Psoas muscle (tissue), 7 donors: ENCODE measurements at regions not wholly inside any gene's neighbourhood (a gene's known extent, or its start where the extent isn't known, plus 50 kb on each side); places are given as distances from the start of the nearest gene placed in this dataset.
A peak's percentile ranks its signal among the peaks of the same experiment; 100 is the strongest.

Experiments used
- ATAC-seq, 4 donors: fragments of 200-7000 bp; cut with Tn5 transposase; one replicate each; pipeline ENCODE4 v1.9.1; 2020; ENCODE audit warnings: moderate library complexity in 3 of 4, mild to moderate bottlenecking in 2 of 4
- DNase-seq, 2 donors: peaks; one replicate each; pipeline ENCODE4 v3.0.0-alpha.2; 2020
- H3K27ac ChIP-seq: fragments of 200-600 bp; one replicate; pipeline ENCODE4 v1.8.0; 2022
- H3K27me3 ChIP-seq, 3 donors: fragments of 200-600 bp in 1 of 3; one replicate each; pipeline versions ENCODE4 v1.6.1 to v1.8.0; 2013 to 2022; ENCODE audit warnings: low read length in 2 of 3, mild to moderate bottlenecking in 2 of 3, moderate library complexity in 1 of 3; ENCODE audit not compliant: insufficient read depth in 3 of 3
- H3K36me3 ChIP-seq, 2 donors: fragments of 200-600 bp in 1 of 2; one replicate each; pipeline versions ENCODE4 v1.6.1 to v1.8.0; 2013 to 2022; ENCODE audit warnings: low read depth in 1 of 2, mild to moderate bottlenecking in 1 of 2, moderate library complexity in 1 of 2; ENCODE audit not compliant: insufficient read depth in 1 of 2
- H3K4me1 ChIP-seq: fragments of 200-600 bp; one replicate; pipeline ENCODE4 v1.8.0; 2022
- H3K4me3 ChIP-seq: fragments of 200-600 bp; one replicate; pipeline ENCODE4 v1.8.0; 2022; ENCODE audit warnings: mild to moderate bottlenecking
- H3K9me3 ChIP-seq: fragments of 200-600 bp; one replicate; pipeline ENCODE4 v1.8.0; 2022
- CTCF ChIP-seq: fragments of 200-600 bp; IDR thresholded peaks from one replicate; pipeline ENCODE4 v1.8.0; 2022; ENCODE audit warnings: antibody characterized with exemption
- WGBS, 3 donors: extraction: QIAGEN DNeasy Blood & Tissue Kit; methylation state at CpG; one replicate each; pipeline versions ENCODE4 v1.1.6 to v1.1.7; 2013; 5-methylcytosine and 5-hydroxymethylcytosine counted together
- intact Hi-C, 2 donors: fragments of 100-400 bp; cut with DNase I; formaldehyde crosslinking; loops; one replicate each; pipeline versions ENCODE4 v1.11.0 to v1.14.2; 2022
- donor health status: healthy with polysubstance abuse.
- donor health status: DM: no; HTN: no; CAD: no; lungs with moderate emphysema.
- donor health status: Bipolar disorder and iron deficiency.
- donor health status: healthy.
- donor health status: DM: yes; HTN: yes; CAD: no.
- donor health status: DM: no; HTN: no; CAD: no.
- donor health status: DM: yes; HTN: yes; CAD: no.

GRCh38 chr10:4062072-4062471 is 277.1 kb upstream of the KLF6 start:
- 34 to 49% (median 48%) methylated on average over 2 of the region's 2 CpGs for WGBS, 3 donors
- intact Hi-C loops, result no loop called here
- Histone ChIP-seq H3K4me1 (peaks cover 12% of the 10 kb centered on the region), H3K27me3 (peaks cover 0 to 1% (median 0%) of the 10 kb centered on the region in 3 donors), H3K36me3 (no peaks in the 10 kb centered on the region), H3K27ac (peak overlapping the region; percentile 42), H3K4me3 (no peak overlapping the region), H3K9me3 (no peaks in the 10 kb centered on the region)
- peak in 3 of 4 donors; percentile 66 to 84 (median 75) for ATAC-seq
- TF ChIP-seq CTCF, result no peak
- DNase-seq, result no peak

DNA sequence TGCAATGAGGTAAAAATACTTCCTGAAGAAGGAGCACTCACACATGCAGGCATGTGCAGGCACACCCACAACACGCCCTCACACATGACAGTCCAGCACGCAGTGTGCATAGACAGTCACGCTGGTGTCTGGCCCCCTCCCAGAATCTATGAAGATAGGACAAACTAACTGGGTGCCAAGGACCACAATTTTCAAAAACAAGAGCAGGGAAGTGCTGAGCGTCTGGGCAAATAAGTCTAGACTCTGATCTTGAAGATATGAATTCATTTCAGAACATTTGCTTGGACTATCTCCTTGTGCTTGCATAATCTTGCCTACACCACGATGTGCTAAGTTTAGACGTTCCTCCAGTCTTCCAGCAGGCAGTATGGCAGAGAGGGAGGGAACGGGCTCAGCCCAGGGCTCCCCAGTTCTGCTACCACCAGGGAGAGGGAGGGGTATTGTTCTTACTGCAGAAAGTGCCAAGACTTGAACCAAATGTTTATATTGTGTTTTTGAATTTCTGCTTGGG is 276.5 kb upstream of the KLF6 start:
- Histone ChIP-seq H3K36me3 (no peaks in the 10 kb centered on the region), H3K4me1 (peaks cover 12% of the 10 kb centered on the region), H3K27ac (peak overlapping the region; percentile 42), H3K9me3 (no peaks in the 10 kb centered on the region), H3K4me3 (no peak overlapping the region), H3K27me3 (peaks cover 0 to 1% (median 0%) of the 10 kb centered on the region in 3 donors)
- ATAC-seq, result peak; percentile 77 to 93 (median 86)
- DNase-seq, result peak; percentile 59 to 76
- 37 to 61% (median 39%) methylated on average over 7 of the region's 7 CpGs for WGBS, 3 donors
- no peak for TF ChIP-seq CTCF
- intact Hi-C loops, result no loop called here

GRCh38 chr10:4059471-4060138 is 274.6 kb upstream of the KLF6 start:
- TF ChIP-seq CTCF, result no peak
- Histone ChIP-seq H3K27me3 (peaks cover 0 to 1% (median 0%) of the 10 kb centered on the region in 3 donors), H3K4me3 (no peak overlapping the region), H3K27ac (no peak overlapping the region), H3K4me1 (peaks cover 12% of the 10 kb centered on the region), H3K9me3 (no peaks in the 10 kb centered on the region), H3K36me3 (no peaks in the 10 kb centered on the region)
- intact Hi-C loops, result no loop called here
- WGBS, 3 donors, result 79 to 82% (median 80%) methylated on average over 11 of the region's 11 CpGs
- ATAC-seq (no peak), DNase-seq (no peak)

- TF ChIP-seq CTCF, result no peak
- Histone ChIP-seq H3K4me1 (peaks cover 12% of the 10 kb centered on the region), H3K4me3 (no peak overlapping the region), H3K9me3 (no peaks in the 10 kb centered on the region), H3K27me3 (no peaks in the 10 kb centered on the region), H3K36me3 (no peaks in the 10 kb centered on the region), H3K27ac (no peak overlapping the region)
- WGBS, 3 donors, result 74 to 86% (median 76%) methylated on average over 10 of the region's 10 CpGs
- ATAC-seq, result no peak
- DNase-seq, result no peak
- intact Hi-C loops, result no loop called here
These were observed 273.6 kb upstream of the KLF6 start for GRCh38 chr10:4058514-4059029.
